ENCODE measurements at regions not wholly inside any gene's neighbourhood (a gene's known extent, or its start where the extent isn't known, plus 50 kb on each side); places are given as distances from the start of the nearest gene placed in this dataset.

GRCh38 chr15:98231696-98232440, 271.4 kb downstream of the ARRDC4 start:
- TF ChIP-seq CTCF (IDR thresholded peaks at IDR 0.05) = no peak
- TF ChIP-seq POLR2A (IDR thresholded peaks at IDR 0.05) = no peak
